Activated naive CD4-positive, alpha-beta T cell treated with Interleukin-2 at 50 U/mL for 16 hours (primary cell): ENCODE measurements at regions not wholly inside any gene's neighbourhood (a gene's known extent, or its start where the extent isn't known, plus 50 kb on each side); places are given as distances from the start of the nearest gene placed in this dataset.
A peak's percentile ranks its signal among the peaks of the same experiment; 100 is the strongest.

Experiments
- DNase-seq: peaks from one replicate; pipeline ENCODE4 v3.0.0-alpha.2; 2020

DNA sequence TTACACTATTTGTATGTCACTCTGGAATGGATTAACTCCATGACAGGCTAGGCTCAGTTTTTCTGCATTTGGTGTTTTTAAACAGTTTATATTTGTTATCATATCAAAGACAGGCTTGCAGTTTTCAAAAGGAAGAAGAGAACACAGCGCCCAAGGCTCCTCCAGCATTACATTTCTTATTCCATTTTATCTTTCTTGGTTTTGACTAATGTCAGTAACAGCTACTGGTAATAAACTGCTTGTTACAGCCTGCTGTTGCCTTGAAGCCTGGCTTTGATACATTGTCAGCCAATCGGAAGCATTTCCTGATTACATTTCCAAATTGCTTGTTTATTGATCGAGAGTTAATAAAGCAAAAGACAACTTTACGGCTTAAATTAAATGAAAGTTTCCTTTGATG lies 166.0 kb upstream of the MDFIC start:
- DNase-seq: no peak

DNA sequence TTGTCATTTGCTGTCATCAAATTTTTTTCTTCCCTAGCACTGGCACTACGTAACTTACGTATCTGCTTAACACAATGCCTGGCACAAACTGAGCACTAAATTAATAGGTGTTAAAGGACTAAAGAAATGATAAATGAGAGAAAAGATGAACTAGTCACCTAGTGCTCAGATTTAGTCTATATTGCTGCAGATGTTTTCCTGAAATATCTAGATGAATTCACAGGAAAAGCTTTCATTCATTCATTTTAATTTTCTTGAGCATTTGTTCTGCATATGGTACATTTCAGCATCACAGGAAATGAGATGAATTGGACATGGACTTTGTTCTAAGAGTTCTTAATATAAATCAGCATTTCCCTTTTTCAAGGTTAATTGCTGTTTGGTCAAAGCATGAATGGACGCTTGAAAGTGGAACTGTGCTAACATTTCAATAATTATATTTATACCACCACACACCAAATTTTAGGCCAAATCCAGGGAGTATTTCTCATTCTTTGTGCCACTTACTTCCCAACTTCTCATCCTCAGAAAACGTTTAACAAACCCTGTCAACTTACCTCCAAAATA lies 163.2 kb upstream of the MDFIC start:
- DNase-seq: no peak

- DNase-seq: no peak
Measured at GRCh38 chr7:114759347-114760062, 162.4 kb upstream of the MDFIC start.

DNA sequence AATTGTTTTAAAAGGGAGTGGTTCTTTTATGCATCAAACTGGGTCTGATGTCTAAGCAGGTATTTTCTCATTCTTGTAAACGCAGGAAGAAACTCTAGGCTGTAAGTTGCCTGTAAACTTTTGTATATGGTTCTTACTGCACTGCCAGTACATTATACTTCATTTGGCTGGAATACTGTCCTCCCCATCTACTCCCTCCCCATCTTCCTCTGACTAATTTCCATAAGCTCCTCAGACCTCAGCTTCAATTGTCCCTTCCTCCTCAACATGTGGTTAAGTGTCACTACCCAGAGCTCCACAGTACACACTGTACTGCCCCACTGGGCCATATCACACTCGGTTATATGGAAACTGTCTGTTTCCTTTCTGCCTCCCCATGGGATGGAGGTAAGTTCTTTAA lies 161.4 kb upstream of the MDFIC start:
- DNase-seq: no peak

- DNase-seq: no peak
Measured at GRCh38 chr7:114761973-114762372, 159.9 kb upstream of the MDFIC start.

GRCh38 chr7:114765331-114766040 lies 156.4 kb upstream of the MDFIC start:
- no peak for DNase-seq

- no peak for DNase-seq
Measured at GRCh38 chr7:114766041-114766356, 155.9 kb upstream of the MDFIC start.

- no peak for DNase-seq
Measured at GRCh38 chr7:114777288-114777687, 144.6 kb upstream of the MDFIC start.

DNA sequence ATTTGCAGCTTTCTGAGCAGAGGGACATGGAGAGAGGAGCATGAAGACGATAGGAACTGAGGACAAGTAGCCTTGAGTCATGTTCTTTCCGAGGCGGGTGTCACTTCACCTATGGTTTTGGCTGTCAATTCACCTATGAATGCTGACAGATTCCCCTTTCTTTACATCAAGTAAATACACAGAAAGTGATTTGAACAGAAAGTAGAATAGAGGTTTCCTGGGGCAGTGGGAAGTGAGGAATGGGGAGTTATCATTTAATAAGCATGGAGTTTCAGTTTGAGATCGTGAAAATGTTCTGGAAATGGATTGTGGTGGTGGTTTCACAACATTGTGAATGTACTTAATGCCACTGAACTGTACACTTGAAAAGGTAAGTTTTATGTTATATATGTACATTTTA lies 138.4 kb upstream of the MDFIC start:
- DNase-seq: peak; percentile 12

DNA sequence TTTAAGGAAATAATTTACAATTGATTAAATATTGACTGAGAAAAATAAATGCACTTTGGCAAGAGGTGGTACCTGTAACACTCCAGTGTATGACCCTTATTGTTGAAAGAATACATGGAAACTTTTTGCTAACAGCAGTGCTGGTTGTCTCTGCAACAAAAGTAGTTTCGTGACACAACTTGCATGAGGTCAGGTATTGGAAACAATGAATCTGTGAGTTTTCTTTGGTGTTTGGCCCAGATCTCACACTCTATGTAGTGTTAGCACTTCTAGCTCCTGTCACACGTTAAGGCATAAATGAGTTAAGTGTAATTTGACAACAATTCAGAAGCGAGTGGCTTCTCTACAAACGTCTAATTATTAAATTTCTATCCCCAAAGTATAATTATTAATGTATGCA lies 137.7 kb upstream of the MDFIC start:
- no peak for DNase-seq

DNA sequence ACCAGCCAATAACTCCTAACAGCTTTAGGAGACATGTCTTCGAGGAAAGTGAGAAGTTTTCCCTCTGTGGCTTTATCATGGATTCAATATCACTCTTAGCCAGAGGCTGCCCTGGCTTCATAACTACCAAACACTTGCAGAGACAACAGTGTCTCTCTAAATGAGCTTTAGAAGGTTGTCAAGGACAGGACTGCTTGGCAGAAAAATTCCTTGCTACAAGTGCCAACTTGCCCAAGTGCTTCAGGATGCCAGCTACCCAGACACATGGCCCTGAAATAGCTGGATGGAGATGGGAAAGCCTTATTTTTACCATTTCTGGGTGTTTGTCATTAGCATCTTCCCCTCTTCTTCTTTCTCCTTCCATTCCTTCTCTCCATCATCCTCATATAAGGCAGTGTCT lies 137.1 kb upstream of the MDFIC start:
- no peak for DNase-seq

- no peak for DNase-seq
Measured at GRCh38 chr7:114785496-114785895, 136.4 kb upstream of the MDFIC start.

DNA sequence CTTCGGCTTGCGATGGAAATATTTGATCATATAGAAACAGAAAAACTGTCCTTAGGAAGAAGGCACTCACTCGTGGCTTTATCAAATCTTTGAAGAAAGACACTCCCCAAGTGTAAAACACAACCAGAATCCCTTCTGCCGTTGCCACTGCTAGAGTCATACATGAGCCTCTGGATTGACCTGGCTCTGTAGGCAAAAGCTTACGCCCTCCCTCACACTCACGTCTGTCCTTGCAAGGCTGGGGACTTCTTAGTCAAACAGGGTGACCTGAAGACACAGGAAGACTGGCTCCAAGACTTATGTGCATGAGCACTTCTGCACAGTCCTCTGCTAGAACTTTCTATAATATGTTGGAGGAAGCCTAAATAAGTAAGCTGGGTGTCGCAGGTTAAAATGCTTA lies 135.4 kb upstream of the MDFIC start:
- peak; percentile 5 for DNase-seq

- DNase-seq: no peak
Measured at GRCh38 chr7:114787556-114787955, 134.3 kb upstream of the MDFIC start.

DNA sequence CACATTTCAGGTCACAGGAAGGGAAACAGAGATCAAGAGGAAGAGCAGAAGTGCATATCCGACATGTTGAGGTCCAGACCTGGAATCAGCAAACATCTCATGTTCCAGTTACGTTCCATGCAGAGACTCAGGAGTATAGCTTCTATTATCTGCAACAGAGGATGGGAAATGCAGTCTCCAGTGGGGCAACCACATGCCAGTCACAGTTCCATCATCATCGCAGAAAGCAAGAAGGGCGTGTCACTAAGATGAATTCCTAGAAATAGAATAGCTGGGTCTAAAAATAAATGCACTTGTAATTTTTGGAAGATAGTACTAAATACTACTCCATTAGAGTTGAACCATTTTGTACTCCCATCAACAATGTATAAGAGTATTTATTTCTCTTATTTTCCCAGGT lies 133.2 kb upstream of the MDFIC start:
- DNase-seq: no peak

DNA sequence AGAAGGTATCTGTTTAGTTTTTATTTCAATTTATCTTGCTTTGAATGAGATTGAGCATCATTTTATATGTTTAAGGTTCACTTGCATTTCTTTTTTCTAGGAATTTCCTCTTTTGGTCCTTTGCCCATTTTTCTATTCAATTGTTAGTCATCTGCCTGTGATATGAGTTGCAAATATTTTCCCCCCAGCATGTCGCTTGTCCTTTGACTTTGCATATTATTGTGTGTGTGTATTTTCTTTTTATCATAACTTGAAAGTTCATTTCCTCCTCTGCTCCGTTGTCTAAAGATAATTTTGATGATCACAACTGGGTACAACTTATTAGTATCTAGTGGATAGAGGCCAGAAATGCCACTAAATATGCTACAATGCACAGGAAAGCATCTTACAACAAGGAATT lies 132.7 kb upstream of the MDFIC start:
- no peak for DNase-seq

- no peak for DNase-seq
Measured at GRCh38 chr7:114789871-114790311, 132.0 kb upstream of the MDFIC start.

DNA sequence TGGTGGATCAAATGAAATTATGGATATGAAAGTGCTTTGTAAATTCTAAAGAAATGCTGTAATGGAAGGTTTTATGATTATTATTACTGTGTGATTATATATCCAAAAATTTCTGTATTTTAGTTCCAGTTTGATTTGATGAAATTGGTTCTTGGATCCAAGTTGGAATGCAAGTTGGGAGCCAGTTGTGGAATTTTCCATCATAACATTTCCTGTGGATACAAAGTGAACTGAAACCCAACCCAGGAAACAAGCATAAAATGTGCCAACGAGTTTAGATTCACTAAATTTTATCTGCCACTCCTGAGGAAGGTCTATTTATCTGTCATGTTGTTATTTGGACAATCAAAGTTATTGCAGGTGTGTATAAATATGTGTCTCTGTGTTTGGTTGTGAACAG lies 131.4 kb upstream of the MDFIC start:
- no peak for DNase-seq

- DNase-seq: no peak
Measured at GRCh38 chr7:114791771-114792170, 130.1 kb upstream of the MDFIC start.

DNA sequence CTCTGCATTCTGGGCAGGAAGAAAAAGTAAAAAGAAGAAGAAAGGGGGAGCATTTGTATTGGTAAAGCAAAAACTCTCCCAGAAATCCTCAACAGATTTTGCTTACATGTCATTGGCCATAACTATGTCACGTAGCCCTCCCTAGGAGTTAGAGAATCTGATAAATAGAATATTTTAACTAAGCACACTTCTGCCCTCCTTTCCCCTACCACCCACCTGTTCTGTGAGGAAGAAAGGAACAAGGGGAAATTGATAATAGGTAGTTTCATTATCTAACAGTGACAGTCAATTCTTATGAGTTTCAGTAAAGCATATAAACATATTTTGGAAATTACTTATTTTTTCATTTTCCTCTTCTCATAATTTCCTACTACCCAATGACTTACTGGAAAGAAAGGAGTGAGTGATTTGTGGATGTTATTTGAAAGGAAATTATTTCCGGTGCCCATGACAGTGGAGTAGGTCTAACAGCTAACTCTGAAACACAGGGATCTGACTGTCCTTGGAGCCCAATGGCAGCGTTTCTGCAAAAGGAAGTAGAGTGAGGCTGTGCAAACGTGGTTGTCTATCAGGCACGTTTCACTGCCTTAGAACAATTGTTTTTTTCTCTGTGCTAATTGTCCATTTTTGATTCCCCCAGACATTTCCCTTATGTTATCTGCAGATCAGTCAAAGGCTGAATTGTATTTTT lies 128.6 kb upstream of the MDFIC start:
- no peak for DNase-seq

DNA sequence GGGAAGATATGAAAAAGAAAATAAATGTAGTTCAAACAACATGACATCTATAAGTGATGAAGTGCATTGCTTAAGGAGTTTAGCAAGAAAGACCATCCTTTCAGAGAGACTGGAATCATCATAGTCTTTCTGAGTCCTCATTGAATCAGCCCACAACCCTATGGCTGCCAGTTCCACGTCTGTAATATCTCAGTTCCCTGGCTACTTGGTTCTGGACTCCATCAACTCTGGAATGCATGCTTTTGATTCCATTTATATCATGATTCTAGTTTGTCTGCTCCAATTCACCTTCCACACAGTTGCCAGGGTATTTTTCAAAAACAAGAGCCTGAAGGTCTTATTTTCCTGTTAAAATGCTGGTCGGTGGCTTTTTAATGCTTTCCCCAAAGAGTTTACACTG lies 126.4 kb upstream of the MDFIC start:
- DNase-seq: no peak

GRCh38 chr7:114799628-114800028 lies 122.3 kb upstream of the MDFIC start:
- no peak for DNase-seq

DNA sequence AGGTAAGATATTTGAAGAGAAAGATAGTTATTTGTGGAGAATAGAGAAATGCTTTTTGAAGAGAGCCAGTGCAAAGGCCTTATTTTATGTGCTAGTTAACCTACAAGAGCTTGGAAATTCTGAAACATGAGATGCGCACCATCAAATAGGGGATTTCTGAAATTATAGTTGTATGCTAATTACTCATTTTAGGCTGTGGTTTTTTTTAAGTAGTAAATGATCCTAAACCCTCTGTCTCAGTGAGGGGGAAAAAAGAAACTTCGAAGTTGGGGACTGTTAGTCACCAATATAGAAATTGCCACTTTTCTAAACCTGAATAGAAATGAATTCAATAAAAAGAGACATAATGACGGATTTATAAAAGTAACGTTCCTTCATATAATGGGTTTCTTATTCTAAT lies 119.3 kb upstream of the MDFIC start:
- no peak for DNase-seq

GRCh38 chr7:114806590-114807162 lies 115.2 kb upstream of the MDFIC start:
- DNase-seq: no peak
